GM10248 (cell line): ENCODE measurements at regions not wholly inside any gene's neighbourhood (a gene's known extent, or its start where the extent isn't known, plus 50 kb on each side); places are given as distances from the start of the nearest gene placed in this dataset.

Experiments
- CTCF ChIA-PET: fragments of 300-600 bp; sonication (Branson Sonifier 250); formaldehyde crosslinking; extraction: SDS; loops from one replicate; lab custom pipeline; 2021; ENCODE audit warnings: antibody characterized with exemption; lab: Yijun Ruan, JAX
- POLR2A ChIA-PET: fragments of 350-650 bp; sonication (Branson Sonifier 250); formaldehyde crosslinking; extraction: SDS; loops from one replicate; lab custom pipeline; 2020; ENCODE audit warnings: antibody characterized with exemption; lab: Yijun Ruan, JAX
- DNase-seq: peaks from one replicate; pipeline ENCODE4 v3.0.0; 2012; ENCODE audit errors: extremely low spot score
- CTCF ChIP-seq: IDR thresholded peaks from 2 replicates; pipeline ENCODE4 v1.5.1; 2012; ENCODE audit warnings: mild to moderate bottlenecking, low read depth; ENCODE audit errors: extremely low read depth, missing control alignments, control extremely low read depth

GRCh38 chr3:132773071-132773619, 50.9 kb upstream of the NPHP3 start:
- no peak for DNase-seq

DNA sequence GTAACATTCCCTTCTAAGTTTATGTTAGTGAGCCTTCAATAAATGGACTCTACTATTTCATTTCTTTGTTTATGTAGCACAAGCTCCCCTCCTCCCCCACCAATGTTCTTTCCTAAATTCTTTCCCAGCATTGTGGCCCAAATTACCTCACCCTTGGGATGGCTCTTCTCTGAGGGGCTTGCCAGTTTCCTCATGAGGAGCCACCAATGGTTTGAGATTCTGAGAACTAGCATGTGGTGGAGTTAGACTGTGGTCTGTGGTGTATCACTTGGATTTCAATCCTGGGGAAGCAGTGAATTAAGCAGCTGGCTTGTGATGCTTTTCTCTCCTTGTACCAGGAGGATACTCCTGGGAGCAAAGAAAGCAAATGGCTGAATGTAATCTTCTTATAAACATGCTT, 50.0 kb upstream of the NPHP3 start:
- ChIA-PET CTCF (interaction anchor here (1.0 kb wide), 1 partner anchor 9 kb away, joined by 4 read pairs; no protein-coding TSS in a partner anchor), POLR2A (no interaction called here)
- DNase-seq, result no peak
- no peak for TF ChIP-seq CTCF

More at GRCh38 chr3:132773071-132773619, 50.9 kb upstream of the NPHP3 start:
- POLR2A ChIA-PET, result no interaction called here
- CTCF ChIA-PET, result no interaction called here
- TF ChIP-seq CTCF, result no peak
